ENCODE measurements at regions not wholly inside any gene's neighbourhood (a gene's known extent, or its start where the extent isn't known, plus 50 kb on each side); places are given as distances from the start of the nearest gene placed in this dataset.
A peak's percentile ranks its signal among the peaks of the same experiment; 100 is the strongest.
"Not testable (repeated sequence)": the region's sequence is repeated elsewhere in the genome, so short reads cannot be mapped to it uniquely, and the experiment has no call there.

GRCh38 chr6:115442323-115442722, 618.4 kb downstream of the FRK start:
- no peak overlapping the region for H3K4me2 ChIP-seq (ENCODE audit: low read length)
- WGBS (ENCODE audit: extremely low coverage, insufficient coverage, insufficient read length): no CpG with 5 or more reads among the region's 2 CpGs

GRCh38 chr6:115441651-115442050, 619.0 kb downstream of the FRK start:
- H3K4ac ChIP-seq (ENCODE audit: low read depth, low read length): no peak overlapping the region
- no peak overlapping the region for H3K4me3 ChIP-seq (ENCODE audit: low read depth, low read length)
- H3K27ac ChIP-seq (ENCODE audit: low read depth, low read length): no peak overlapping the region
- no peak overlapping the region for H4K12ac ChIP-seq (ENCODE audit: low read depth, low read length)
- no peaks in the 10 kb centered on the region for H3K36me3 ChIP-seq (ENCODE audit: control insufficient read depth in 1 of 2, insufficient read depth in 2 of 2, low read length in 2 of 2)
- H3K18ac ChIP-seq (ENCODE audit: low read length): no peak overlapping the region
- no peak overlapping the region for H3K23ac ChIP-seq (ENCODE audit: low read length)
- no peak overlapping the region for H2BK120ac ChIP-seq (ENCODE audit: insufficient read depth, low read length, poor library complexity)
- H3K4me1 ChIP-seq (ENCODE audit: control insufficient read depth in 1 of 2, insufficient read depth in 2 of 2, low read length in 2 of 2): no peaks in the 10 kb centered on the region
- no peak overlapping the region for H4K91ac ChIP-seq (ENCODE audit: low read depth, low read length)
- H2AFZ ChIP-seq (ENCODE audit: insufficient read depth, low read length, poor library complexity): no peak overlapping the region
- no peak overlapping the region for H3K14ac ChIP-seq (ENCODE audit: low read length)
- no peak overlapping the region for H2BK12ac ChIP-seq (ENCODE audit: low read length)
- H3K4me2 ChIP-seq (ENCODE audit: low read length): no peak overlapping the region
- H2AK5ac ChIP-seq (ENCODE audit: low read length): no peak overlapping the region
- H3K79me1 ChIP-seq (ENCODE audit: low read length): no peaks in the 10 kb centered on the region
- H4K8ac ChIP-seq (ENCODE audit: low read depth, low read length): no peak overlapping the region
- no peak overlapping the region for H3K9ac ChIP-seq (ENCODE audit: low read length)
- no CpG with 5 or more reads among the region's 1 CpG for WGBS (ENCODE audit: extremely low coverage, insufficient coverage, insufficient read length)
- no peaks in the 10 kb centered on the region for H3K9me3 ChIP-seq (ENCODE audit: insufficient read depth, low read depth, low read length)
- H2BK5ac ChIP-seq (ENCODE audit: low read depth, low read length, poor library complexity): no peak overlapping the region
- H3K27me3 ChIP-seq (ENCODE audit: insufficient read depth, low read length): no peaks in the 10 kb centered on the region
- peak in 1 of 2 donors; percentile 26 for DNase-seq
- H3K79me2 ChIP-seq (ENCODE audit: control insufficient read depth, insufficient read depth, low read length, poor library complexity): no peaks in the 10 kb centered on the region

More at GRCh38 chr6:115442323-115442722, 618.4 kb downstream of the FRK start:
- H3K4me1 ChIP-seq (ENCODE audit: control insufficient read depth in 1 of 2, insufficient read depth in 2 of 2, low read length in 2 of 2): no peaks in the 10 kb centered on the region
- no peak overlapping the region for H3K23ac ChIP-seq (ENCODE audit: low read length)
- no peaks in the 10 kb centered on the region for H3K79me2 ChIP-seq (ENCODE audit: control insufficient read depth, insufficient read depth, low read length, poor library complexity)
- H2BK120ac ChIP-seq (ENCODE audit: insufficient read depth, low read length, poor library complexity): no peak overlapping the region
- H4K91ac ChIP-seq (ENCODE audit: low read depth, low read length): no peak overlapping the region
- H3K9me3 ChIP-seq (ENCODE audit: insufficient read depth, low read depth, low read length): no peaks in the 10 kb centered on the region
- H3K14ac ChIP-seq (ENCODE audit: low read length): no peak overlapping the region
- no peak overlapping the region for H4K8ac ChIP-seq (ENCODE audit: low read depth, low read length)
- H2AK5ac ChIP-seq (ENCODE audit: low read length): no peak overlapping the region
- no peak overlapping the region for H3K9ac ChIP-seq (ENCODE audit: low read length)
- H2AFZ ChIP-seq (ENCODE audit: insufficient read depth, low read length, poor library complexity): no peak overlapping the region
- no peak for DNase-seq
- H3K18ac ChIP-seq (ENCODE audit: low read length): no peak overlapping the region
- H3K4me3 ChIP-seq (ENCODE audit: low read depth, low read length): no peak overlapping the region
- no peaks in the 10 kb centered on the region for H3K27me3 ChIP-seq (ENCODE audit: insufficient read depth, low read length)
- H3K36me3 ChIP-seq (ENCODE audit: control insufficient read depth in 1 of 2, insufficient read depth in 2 of 2, low read length in 2 of 2): no peaks in the 10 kb centered on the region
- H2BK12ac ChIP-seq (ENCODE audit: low read length): no peak overlapping the region
- H2BK5ac ChIP-seq (ENCODE audit: low read depth, low read length, poor library complexity): no peak overlapping the region
- no peaks in the 10 kb centered on the region for H3K79me1 ChIP-seq (ENCODE audit: low read length)
- no peak overlapping the region for H4K12ac ChIP-seq (ENCODE audit: low read depth, low read length)
- no peak overlapping the region for H3K4ac ChIP-seq (ENCODE audit: low read depth, low read length)
- H3K27ac ChIP-seq (ENCODE audit: low read depth, low read length): no peak overlapping the region

GRCh38 chr6:115415378-115415777, 645.3 kb downstream of the FRK start:
- Histone ChIP-seq H3K4me3 (ENCODE audit: low read depth, low read length) (no peak overlapping the region), H3K4me2 (ENCODE audit: low read length) (no peak overlapping the region), H3K27ac (ENCODE audit: low read depth, low read length) (no peak overlapping the region), H3K79me1 (ENCODE audit: low read length) (no peaks in the 10 kb centered on the region), H3K27me3 (ENCODE audit: insufficient read depth, low read length) (no peaks in the 10 kb centered on the region), H3K14ac (ENCODE audit: low read length) (no peak overlapping the region), H3K79me2 (ENCODE audit: control insufficient read depth, insufficient read depth, low read length, poor library complexity) (no peaks in the 10 kb centered on the region), H3K9ac (ENCODE audit: low read length) (no peak overlapping the region), H3K23ac (ENCODE audit: low read length) (no peak overlapping the region), H2AFZ (ENCODE audit: insufficient read depth, low read length, poor library complexity) (no peak overlapping the region), H4K91ac (ENCODE audit: low read depth, low read length) (no peak overlapping the region), H2BK120ac (ENCODE audit: insufficient read depth, low read length, poor library complexity) (no peak overlapping the region), H2BK5ac (ENCODE audit: low read depth, low read length, poor library complexity) (no peak overlapping the region), H2BK12ac (ENCODE audit: low read length) (no peak overlapping the region), H3K9me3 (ENCODE audit: insufficient read depth, low read depth, low read length) (no peaks in the 10 kb centered on the region), H2AK5ac (ENCODE audit: low read length) (no peak overlapping the region), H3K18ac (ENCODE audit: low read length) (no peak overlapping the region), H3K4me1 (ENCODE audit: control insufficient read depth in 1 of 2, insufficient read depth in 2 of 2, low read length in 2 of 2) (no peaks in the 10 kb centered on the region), H3K4ac (ENCODE audit: low read depth, low read length) (no peak overlapping the region), H3K36me3 (ENCODE audit: control insufficient read depth in 1 of 2, insufficient read depth in 2 of 2, low read length in 2 of 2) (no peaks in the 10 kb centered on the region), H4K8ac (ENCODE audit: low read depth, low read length) (no peak overlapping the region), H4K12ac (ENCODE audit: low read depth, low read length) (no peak overlapping the region)
- no CpG with 5 or more reads among the region's 3 CpGs for WGBS (ENCODE audit: extremely low coverage, insufficient coverage, insufficient read length)
- no peak for DNase-seq

GRCh38 chr6:115414916-115415315, 645.8 kb downstream of the FRK start:
- not testable (repeated sequence) for DNase-seq; H2BK5ac ChIP-seq (ENCODE audit: low read depth, low read length, poor library complexity); H3K23ac ChIP-seq (ENCODE audit: low read length); H4K8ac ChIP-seq (ENCODE audit: low read depth, low read length); H3K79me2 ChIP-seq (ENCODE audit: control insufficient read depth, insufficient read depth, low read length, poor library complexity); H3K4ac ChIP-seq (ENCODE audit: low read depth, low read length); H3K4me2 ChIP-seq (ENCODE audit: low read length); H3K14ac ChIP-seq (ENCODE audit: low read length); H3K4me1 ChIP-seq (ENCODE audit: control insufficient read depth in 1 of 2, insufficient read depth in 2 of 2, low read length in 2 of 2); H3K27me3 ChIP-seq (ENCODE audit: insufficient read depth, low read length); H3K18ac ChIP-seq (ENCODE audit: low read length); H4K91ac ChIP-seq (ENCODE audit: low read depth, low read length); H2AFZ ChIP-seq (ENCODE audit: insufficient read depth, low read length, poor library complexity); H3K9ac ChIP-seq (ENCODE audit: low read length); H2BK12ac ChIP-seq (ENCODE audit: low read length); H3K4me3 ChIP-seq (ENCODE audit: low read depth, low read length); H3K36me3 ChIP-seq (ENCODE audit: control insufficient read depth in 1 of 2, insufficient read depth in 2 of 2, low read length in 2 of 2); H3K27ac ChIP-seq (ENCODE audit: low read depth, low read length); H3K79me1 ChIP-seq (ENCODE audit: low read length); H4K12ac ChIP-seq (ENCODE audit: low read depth, low read length); H2BK120ac ChIP-seq (ENCODE audit: insufficient read depth, low read length, poor library complexity); H2AK5ac ChIP-seq (ENCODE audit: low read length); H3K9me3 ChIP-seq (ENCODE audit: insufficient read depth, low read depth, low read length)
- no CpG with 5 or more reads among the region's 6 CpGs for WGBS (ENCODE audit: extremely low coverage, insufficient coverage, insufficient read length)
